Middle frontal gyrus (tissue), 1 donor: ENCODE measurements at regions not wholly inside any gene's neighbourhood (a gene's known extent, or its start where the extent isn't known, plus 50 kb on each side); places are given as distances from the start of the nearest gene placed in this dataset.

Experiments used
- DNase-seq: peaks from one replicate; pipeline ENCODE4 v3.0.0-alpha.2; 2015; ENCODE audit warnings: low spot score; ENCODE audit errors: extremely low spot score

- DNase-seq = no peak
Observed at GRCh38 chr6:134374491-134375219, 56.7 kb upstream of the SGK1 start.

- DNase-seq = no peak
Observed at GRCh38 chr6:134373993-134374392, 56.1 kb upstream of the SGK1 start.

GRCh38 chr6:134373282-134373922 is 55.5 kb upstream of the SGK1 start:
- DNase-seq = peak; percentile 18

GRCh38 chr6:134372603-134373281 is 54.8 kb upstream of the SGK1 start:
- no peak for DNase-seq

GRCh38 chr6:134368670-134369069 is 50.8 kb upstream of the SGK1 start:
- DNase-seq = no peak
